ENCODE measurements at regions not wholly inside any gene's neighbourhood (a gene's known extent, or its start where the extent isn't known, plus 50 kb on each side); places are given as distances from the start of the nearest gene placed in this dataset.

- H3K36me3 ChIP-seq (ENCODE audit: control insufficient read depth, insufficient read depth, low read length), result no peaks in the 10 kb centered on the region
- H3K4me1 ChIP-seq (ENCODE audit: control insufficient read depth, insufficient read depth, low read length, poor library complexity, severe bottlenecking), result no peaks in the 10 kb centered on the region
- H3K27ac ChIP-seq (ENCODE audit: low read depth, low read length, severe bottlenecking), result no peak overlapping the region
- no peak overlapping the region for H3K4me3 ChIP-seq (ENCODE audit: extremely low read depth, insufficient read depth, low read length, poor library complexity, severe bottlenecking)
- no peaks in the 10 kb centered on the region for H3K9me3 ChIP-seq (ENCODE audit: control insufficient read depth, low read length)
- WGBS, 2 experiments (ENCODE audit: insufficient coverage in 2 of 2), result 25% methylated on average over 1 of the region's 1 CpG; no CpG with 5 or more reads in 1 of the 2 experiments
These were observed 1025.8 kb downstream of the FAM181B start for GRCh38 chr11:81707881-81708280.

- Histone ChIP-seq H3K4me1 (ENCODE audit: control insufficient read depth, insufficient read depth, low read length, poor library complexity, severe bottlenecking) (no peaks in the 10 kb centered on the region), H3K9me3 (ENCODE audit: control insufficient read depth, low read length) (no peaks in the 10 kb centered on the region), H3K36me3 (ENCODE audit: control insufficient read depth, insufficient read depth, low read length) (no peaks in the 10 kb centered on the region), H3K27ac (ENCODE audit: low read depth, low read length, severe bottlenecking) (no peak overlapping the region), H3K4me3 (ENCODE audit: extremely low read depth, insufficient read depth, low read length, poor library complexity, severe bottlenecking) (no peak overlapping the region)
- WGBS, 2 experiments (ENCODE audit: insufficient coverage in 2 of 2), result 100% methylated on average over 1 to 2 of the region's 3 CpGs
These were observed 1028.4 kb downstream of the FAM181B start for GRCh38 chr11:81705283-81705682.

DNA sequence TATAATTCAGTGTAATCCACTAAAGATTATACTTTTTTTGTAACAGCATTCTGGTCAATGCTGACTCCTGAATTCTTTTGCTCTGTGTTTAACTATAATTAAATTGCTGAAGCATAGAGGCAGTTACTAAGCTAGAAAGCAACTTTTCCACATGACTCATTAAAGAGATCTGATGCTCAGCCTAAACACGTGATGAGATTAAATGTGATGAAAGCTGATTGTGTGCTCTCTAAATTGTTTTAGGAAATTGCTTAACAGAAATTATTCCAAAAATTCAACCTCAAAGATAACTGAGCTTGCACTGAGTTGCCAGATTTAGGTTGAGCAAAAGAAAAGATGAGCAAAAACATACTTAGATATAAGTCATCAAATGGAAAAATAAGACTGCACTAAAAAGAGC is 1033.6 kb downstream of the FAM181B start:
- no peaks in the 10 kb centered on the region for H3K36me3 ChIP-seq (ENCODE audit: control insufficient read depth, insufficient read depth, low read length)
- no peak overlapping the region for H3K4me3 ChIP-seq (ENCODE audit: extremely low read depth, insufficient read depth, low read length, poor library complexity, severe bottlenecking)
- H3K9me3 ChIP-seq (ENCODE audit: control insufficient read depth, low read length), result no peaks in the 10 kb centered on the region
- WGBS, 2 experiments (ENCODE audit: insufficient coverage in 2 of 2), result no CpG with 5 or more reads among the region's 1 CpG
- H3K27ac ChIP-seq (ENCODE audit: low read depth, low read length, severe bottlenecking), result no peak overlapping the region
- H3K4me1 ChIP-seq (ENCODE audit: control insufficient read depth, insufficient read depth, low read length, poor library complexity, severe bottlenecking), result no peaks in the 10 kb centered on the region

DNA sequence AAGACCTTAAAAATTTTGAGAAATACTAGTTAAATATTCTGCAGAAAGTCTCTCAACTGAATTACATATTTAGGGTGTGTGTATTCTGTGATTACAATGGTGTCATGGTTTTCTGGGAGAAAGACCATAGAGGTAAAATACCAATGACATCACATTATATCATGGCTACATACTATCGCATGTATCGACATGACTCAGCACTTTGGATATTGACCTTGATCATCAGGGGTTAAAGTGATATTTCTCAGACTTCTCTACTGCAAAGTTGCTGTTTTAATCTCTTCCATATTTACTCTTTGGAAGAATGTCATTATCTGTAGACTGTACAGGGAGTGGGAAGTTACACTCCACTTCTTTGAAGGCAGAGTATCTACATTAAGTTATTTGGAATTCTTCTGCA is 1046.6 kb downstream of the FAM181B start:
- WGBS, 2 experiments (ENCODE audit: insufficient coverage in 2 of 2), result 100% methylated on average over 2 of the region's 2 CpGs; no CpG with 5 or more reads in 1 of the 2 experiments
- Histone ChIP-seq H3K27ac (ENCODE audit: low read depth, low read length, severe bottlenecking) (no peak overlapping the region), H3K36me3 (ENCODE audit: control insufficient read depth, insufficient read depth, low read length) (no peaks in the 10 kb centered on the region), H3K4me1 (ENCODE audit: control insufficient read depth, insufficient read depth, low read length, poor library complexity, severe bottlenecking) (no peaks in the 10 kb centered on the region), H3K4me3 (ENCODE audit: extremely low read depth, insufficient read depth, low read length, poor library complexity, severe bottlenecking) (no peak overlapping the region), H3K9me3 (ENCODE audit: control insufficient read depth, low read length) (no peaks in the 10 kb centered on the region)

DNA sequence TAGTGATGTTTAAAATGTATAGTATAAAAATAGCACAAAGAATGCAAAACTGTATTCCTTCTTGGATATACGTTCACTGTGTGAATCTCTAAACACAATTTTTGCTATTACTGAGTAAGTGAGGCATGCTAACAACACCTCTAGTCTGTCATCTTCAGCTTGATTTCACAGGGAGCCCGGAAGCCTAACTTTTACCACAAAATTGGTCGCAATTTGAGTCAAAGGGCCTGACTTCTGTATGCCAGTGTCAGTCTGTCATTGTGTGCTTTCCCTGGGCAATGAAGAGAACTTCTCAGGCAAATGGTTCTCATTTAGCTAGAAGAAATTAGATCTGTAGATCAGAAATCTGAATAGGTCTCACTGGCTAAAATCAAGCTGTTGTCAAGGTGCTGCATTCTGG is 1059.5 kb downstream of the FAM181B start:
- H3K4me3 ChIP-seq (ENCODE audit: extremely low read depth, insufficient read depth, low read length, poor library complexity, severe bottlenecking), result no peak overlapping the region
- no peaks in the 10 kb centered on the region for H3K4me1 ChIP-seq (ENCODE audit: control insufficient read depth, insufficient read depth, low read length, poor library complexity, severe bottlenecking)
- WGBS, 2 experiments (ENCODE audit: insufficient coverage in 2 of 2), result 94 to 100% methylated on average over 2 of the region's 3 CpGs
- H3K9me3 ChIP-seq (ENCODE audit: control insufficient read depth, low read length), result no peaks in the 10 kb centered on the region
- no peaks in the 10 kb centered on the region for H3K36me3 ChIP-seq (ENCODE audit: control insufficient read depth, insufficient read depth, low read length)
- no peak overlapping the region for H3K27ac ChIP-seq (ENCODE audit: low read depth, low read length, severe bottlenecking)

GRCh38 chr11:81673001-81673400 is 1060.7 kb downstream of the FAM181B start:
- no peaks in the 10 kb centered on the region for H3K4me1 ChIP-seq (ENCODE audit: control insufficient read depth, insufficient read depth, low read length, poor library complexity, severe bottlenecking)
- H3K27ac ChIP-seq (ENCODE audit: low read depth, low read length, severe bottlenecking), result no peak overlapping the region
- H3K4me3 ChIP-seq (ENCODE audit: extremely low read depth, insufficient read depth, low read length, poor library complexity, severe bottlenecking), result no peak overlapping the region
- no peaks in the 10 kb centered on the region for H3K36me3 ChIP-seq (ENCODE audit: control insufficient read depth, insufficient read depth, low read length)
- no peaks in the 10 kb centered on the region for H3K9me3 ChIP-seq (ENCODE audit: control insufficient read depth, low read length)

DNA sequence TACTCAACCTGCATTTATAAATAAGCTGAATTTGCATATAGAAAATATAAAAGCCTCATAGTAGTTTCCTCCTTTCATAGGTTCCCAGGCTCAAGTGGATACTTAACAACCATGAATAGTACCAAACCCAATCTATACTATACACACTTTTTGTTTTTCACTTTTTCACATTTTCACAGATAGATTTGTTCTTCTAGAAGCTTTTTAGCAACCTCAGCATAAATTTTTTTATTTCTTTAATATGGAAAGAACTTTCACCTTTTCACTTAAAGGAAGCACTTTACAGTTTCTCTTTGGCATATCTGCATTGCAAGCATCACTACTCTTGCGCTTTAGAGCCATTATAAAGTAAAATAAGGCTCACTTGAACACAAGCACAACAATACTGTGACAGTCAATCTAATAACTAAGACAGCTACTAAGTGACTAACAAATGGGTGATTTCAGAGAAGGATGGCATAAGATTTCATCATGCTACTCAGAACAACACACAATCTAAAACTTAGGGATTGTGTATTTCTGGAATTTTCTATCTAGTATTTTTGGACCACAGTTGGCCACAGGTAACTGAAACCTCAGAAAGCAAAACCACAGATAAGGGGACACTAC is 1063.6 kb downstream of the FAM181B start:
- Histone ChIP-seq H3K36me3 (ENCODE audit: control insufficient read depth, insufficient read depth, low read length) (no peaks in the 10 kb centered on the region), H3K27ac (ENCODE audit: low read depth, low read length, severe bottlenecking) (no peak overlapping the region), H3K9me3 (ENCODE audit: control insufficient read depth, low read length) (no peaks in the 10 kb centered on the region), H3K4me1 (ENCODE audit: control insufficient read depth, insufficient read depth, low read length, poor library complexity, severe bottlenecking) (no peaks in the 10 kb centered on the region), H3K4me3 (ENCODE audit: extremely low read depth, insufficient read depth, low read length, poor library complexity, severe bottlenecking) (no peak overlapping the region)
- WGBS, 2 experiments (ENCODE audit: insufficient coverage in 2 of 2), result no CpG with 5 or more reads among the region's 1 CpG

DNA sequence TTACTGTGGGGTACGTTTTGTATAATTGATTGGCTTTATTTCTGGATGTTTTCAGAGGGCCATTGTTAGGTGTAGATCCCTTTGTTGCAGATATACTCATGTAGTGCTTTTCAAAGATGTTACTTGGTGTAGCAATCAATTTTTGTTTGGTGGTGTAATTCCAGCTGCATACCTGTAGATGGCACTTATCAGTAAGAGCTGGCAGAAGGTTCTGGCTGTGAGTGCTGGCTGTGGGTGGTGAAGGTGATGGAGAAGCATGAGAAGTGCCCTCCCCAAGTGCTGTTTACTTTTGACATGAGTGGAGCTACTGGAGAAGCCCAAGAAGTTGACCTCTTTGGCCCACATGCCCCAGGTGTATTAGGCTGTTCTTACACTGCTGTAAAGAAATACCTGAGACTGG is 1074.9 kb downstream of the FAM181B start:
- Histone ChIP-seq H3K4me3 (ENCODE audit: extremely low read depth, insufficient read depth, low read length, poor library complexity, severe bottlenecking) (no peak overlapping the region), H3K36me3 (ENCODE audit: control insufficient read depth, insufficient read depth, low read length) (no peaks in the 10 kb centered on the region), H3K9me3 (ENCODE audit: control insufficient read depth, low read length) (peaks cover 8% of the 10 kb centered on the region), H3K27ac (ENCODE audit: low read depth, low read length, severe bottlenecking) (no peak overlapping the region), H3K4me1 (ENCODE audit: control insufficient read depth, insufficient read depth, low read length, poor library complexity, severe bottlenecking) (no peaks in the 10 kb centered on the region)
- WGBS, 2 experiments (ENCODE audit: insufficient coverage in 2 of 2), result 45% methylated on average over 1 of the region's 1 CpG; no CpG with 5 or more reads in 1 of the 2 experiments

GRCh38 chr11:81655351-81655750 is 1078.3 kb downstream of the FAM181B start:
- Histone ChIP-seq H3K4me3 (ENCODE audit: extremely low read depth, insufficient read depth, low read length, poor library complexity, severe bottlenecking) (no peak overlapping the region), H3K36me3 (ENCODE audit: control insufficient read depth, insufficient read depth, low read length) (no peaks in the 10 kb centered on the region), H3K9me3 (ENCODE audit: control insufficient read depth, low read length) (peaks cover 8% of the 10 kb centered on the region), H3K4me1 (ENCODE audit: control insufficient read depth, insufficient read depth, low read length, poor library complexity, severe bottlenecking) (no peaks in the 10 kb centered on the region), H3K27ac (ENCODE audit: low read depth, low read length, severe bottlenecking) (no peak overlapping the region)

- WGBS, 2 experiments (ENCODE audit: insufficient coverage in 2 of 2), result 35% methylated on average over 2 of the region's 3 CpGs; no CpG with 5 or more reads in 1 of the 2 experiments
- H3K9me3 ChIP-seq (ENCODE audit: control insufficient read depth, low read length), result no peaks in the 10 kb centered on the region
- no peaks in the 10 kb centered on the region for H3K36me3 ChIP-seq (ENCODE audit: control insufficient read depth, insufficient read depth, low read length)
- no peak overlapping the region for H3K4me3 ChIP-seq (ENCODE audit: extremely low read depth, insufficient read depth, low read length, poor library complexity, severe bottlenecking)
- no peak overlapping the region for H3K27ac ChIP-seq (ENCODE audit: low read depth, low read length, severe bottlenecking)
- no peaks in the 10 kb centered on the region for H3K4me1 ChIP-seq (ENCODE audit: control insufficient read depth, insufficient read depth, low read length, poor library complexity, severe bottlenecking)
These were observed 1086.3 kb downstream of the FAM181B start for GRCh38 chr11:81647374-81647773.

GRCh38 chr11:81644239-81644840 is 1089.3 kb downstream of the FAM181B start:
- H3K9me3 ChIP-seq (ENCODE audit: control insufficient read depth, low read length), result no peaks in the 10 kb centered on the region
- no peaks in the 10 kb centered on the region for H3K36me3 ChIP-seq (ENCODE audit: control insufficient read depth, insufficient read depth, low read length)
- H3K27ac ChIP-seq (ENCODE audit: low read depth, low read length, severe bottlenecking), result no peak overlapping the region
- WGBS, 2 experiments (ENCODE audit: insufficient coverage in 2 of 2), result no CpG with 5 or more reads among the region's 1 CpG
- H3K4me3 ChIP-seq (ENCODE audit: extremely low read depth, insufficient read depth, low read length, poor library complexity, severe bottlenecking), result no peak overlapping the region
- H3K4me1 ChIP-seq (ENCODE audit: control insufficient read depth, insufficient read depth, low read length, poor library complexity, severe bottlenecking), result no peaks in the 10 kb centered on the region

Measured in mesodermal cell (in vitro differentiated cells).